SK-N-MC (cell line): ENCODE measurements at regions not wholly inside any gene's neighbourhood (a gene's known extent, or its start where the extent isn't known, plus 50 kb on each side); places are given as distances from the start of the nearest gene placed in this dataset.

Experiments used
- EZH2 ChIP-seq: fragments of 200-600 bp; sonication (generic); IDR thresholded peaks from one replicate; pipeline ENCODE4 v1.6.1; 2017; ENCODE audit warnings: antibody characterized with exemption
- FOXP2 ChIP-seq: optimal IDR thresholded peaks from 2 replicates; pipeline ENCODE3; 2011; ENCODE audit warnings: mild to moderate bottlenecking, moderate library complexity; ENCODE audit not compliant: insufficient read depth; ENCODE audit errors: extremely low read length, control extremely low read depth
- POLR2AphosphoS5 ChIP-seq: IDR thresholded peaks from 2 replicates; pipeline ENCODE4 v1.6.1; 2012; ENCODE audit warnings: mild to moderate bottlenecking, low read depth, low read length, borderline replicate concordance

GRCh38 chr4:176618138-176618537 lies 174.6 kb downstream of the VEGFC start:
- TF ChIP-seq EZH2 (no peak), POLR2AphosphoS5 (no peak), FOXP2 (no peak)
